ENCODE measurements at regions not wholly inside any gene's neighbourhood (a gene's known extent, or its start where the extent isn't known, plus 50 kb on each side); places are given as distances from the start of the nearest gene placed in this dataset.

DNA sequence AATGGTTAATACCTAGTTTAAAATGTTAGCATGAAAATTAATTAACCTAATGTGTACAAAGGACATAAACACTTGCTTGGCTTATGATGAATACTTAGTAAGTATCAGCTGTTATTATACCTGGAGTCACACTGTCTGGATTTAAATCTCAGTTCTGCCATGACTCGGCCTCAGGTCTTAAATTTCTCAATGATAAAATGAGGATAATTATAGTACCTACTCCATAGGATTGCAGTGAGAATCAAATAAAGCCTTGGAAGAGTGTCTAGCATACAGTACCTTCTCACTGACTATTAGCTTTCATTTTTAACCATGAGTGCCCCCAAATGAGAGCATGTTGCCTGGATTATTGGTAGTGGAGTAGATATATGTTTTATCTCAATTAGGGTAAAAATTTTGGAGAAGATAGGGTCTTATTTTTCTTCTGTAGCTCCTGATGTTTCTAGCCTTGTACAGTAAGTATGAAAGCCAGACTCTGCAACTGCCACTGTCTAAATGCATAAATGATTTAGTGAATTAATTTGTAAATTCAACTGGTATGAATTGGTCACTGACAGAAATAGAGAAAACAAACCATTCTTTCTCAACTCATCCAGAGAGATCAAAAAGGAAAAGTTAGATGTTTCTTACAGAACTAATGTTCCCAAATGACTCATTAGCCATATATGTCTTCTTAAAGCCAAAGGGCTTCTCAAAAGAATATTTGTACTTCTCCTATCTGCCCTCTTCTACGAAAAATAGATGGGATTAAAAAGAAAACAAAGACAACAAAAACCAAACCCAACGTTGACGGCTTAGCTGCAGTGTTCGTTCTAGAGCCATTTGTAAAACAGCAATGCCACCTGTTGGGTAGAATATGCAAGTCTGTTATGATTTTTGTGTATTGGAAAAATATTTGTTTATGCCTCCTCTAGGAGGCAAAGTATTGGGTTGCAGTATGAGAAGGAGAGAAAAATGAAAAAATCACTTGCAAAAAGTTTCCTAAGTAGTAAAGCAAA lies 53.8 kb upstream of the MROH9 start:
- Histone ChIP-seq H3K36me3 (ENCODE audit: control insufficient read depth in 4 of 4, insufficient read depth in 4 of 4, low read length in 4 of 4) (no peaks in the 10 kb centered on the region), H3K27me3 (ENCODE audit: control insufficient read depth in 3 of 3, insufficient read depth in 3 of 3, low read length in 2 of 3) (no peaks in the 10 kb centered on the region), H3K9me3 (ENCODE audit: control insufficient read depth in 4 of 4, insufficient read depth in 3 of 4, low read length in 3 of 4) (no peaks in the 10 kb centered on the region), H3K4me3 (no peak overlapping the region), H3K4me1 (ENCODE audit: control insufficient read depth in 5 of 5, insufficient read depth in 5 of 5, low read length in 5 of 5) (peaks cover 0 to 2% (median 0%) of the 10 kb centered on the region in 5 donors), H3K9ac (ENCODE audit: insufficient read depth in 1 of 2, low read length in 2 of 2) (peak overlapping the region in 1 of 2 donors; percentile 62), H3K27ac (ENCODE audit: low read depth in 1 of 2, low read length in 1 of 2) (no peak overlapping the region)
- no peak for ATAC-seq (ENCODE audit: insufficient read depth, low FRiP score)
- peak in 2 of 3 donors; percentile 71 to 81 for DNase-seq
- TF ChIP-seq CTCF (IDR thresholded peaks at IDR 0.05; ENCODE audit: control extremely low read depth, extremely low read depth), result peak; percentile 34
- 23 to 34% methylated on average over 5 of the region's 5 CpGs for WGBS, 2 donors
